B cell (primary cell): ENCODE measurements at regions not wholly inside any gene's neighbourhood (a gene's known extent, or its start where the extent isn't known, plus 50 kb on each side); places are given as distances from the start of the nearest gene placed in this dataset.

ENCODE experiments used
- ATAC-seq: fragments of 200-7000 bp; cut with Tn5 transposase; one replicate; pipeline ENCODE4 v1.10.0; 2021; ENCODE audit warnings: low read depth, mild to moderate bottlenecking, moderate number of reproducible peaks, moderate library complexity
- CTCF ChIA-PET: fragments of 350-600 bp; sonication (Branson Sonifier 250); formaldehyde crosslinking; loops from one replicate; lab custom pipeline; 2021; ENCODE audit warnings: antibody characterized with exemption, inconsistent platforms; lab: Charles Lee
- POLR2A ChIA-PET: fragments of 350-600 bp; sonication (Branson Sonifier 250); formaldehyde crosslinking; loops from one replicate; lab custom pipeline; 2021; ENCODE audit warnings: antibody characterized with exemption; lab: Charles Lee
- DNase-seq: peaks from one replicate; pipeline ENCODE4 v3.0.0; 2013
- H2AFZ ChIP-seq: 2 replicates; pipeline ENCODE4 v1.6.1; 2012; ENCODE audit warnings: mild to moderate bottlenecking, low read depth, low read length; ENCODE audit not compliant: insufficient read depth, poor library complexity, severe bottlenecking
- H3K27ac ChIP-seq, 2 donors: 1 replicate in 1 of 2; 2 replicates in 1 of 2; pipeline ENCODE4 v1.5.1; 2012 to 2013; ENCODE audit warnings: low read length in 2 of 2, mild to moderate bottlenecking in 2 of 2, moderate library complexity in 1 of 2
- H3K27me3 ChIP-seq, 4 experiments: fragments of 200-600 bp in 1 of 4; sonication (generic) in 1 of 4; replicated peaks in 1 of 4; 1 replicate in 2 of 4; 2 replicates in 2 of 4; pipeline versions ENCODE4 v1.6.1 to v1.7.0; 2013 to 2016; ENCODE audit warnings: low read length in 3 of 4, mild to moderate bottlenecking in 2 of 4, mixed read lengths in 1 of 4, moderate library complexity in 1 of 4; ENCODE audit not compliant: insufficient read depth in 4 of 4, control insufficient read depth in 3 of 4; ENCODE audit errors: control extremely low read depth in 1 of 4
- H3K36me3 ChIP-seq, 2 experiments: replicated peaks in 1 of 2; 1 replicate in 1 of 2; 2 replicates in 1 of 2; pipeline versions ENCODE4 v1.6.1 to v1.7.1; 2013; ENCODE audit warnings: low read length in 1 of 2; ENCODE audit not compliant: insufficient read depth in 2 of 2, control insufficient read depth in 1 of 2; ENCODE audit errors: control extremely low read depth in 1 of 2, extremely low read depth in 1 of 2
- H3K4me1 ChIP-seq, 2 donors: fragments of 200-600 bp in 1 of 2; sonication (generic) in 1 of 2; 1 replicate in 1 of 2; 2 replicates in 1 of 2; pipeline versions ENCODE4 v1.5.1 to v1.6.1; 2013 to 2017; ENCODE audit warnings: low read length in 2 of 2; ENCODE audit not compliant: control insufficient read depth in 2 of 2, insufficient read depth in 2 of 2
- H3K4me2 ChIP-seq: replicated peaks from 2 replicates; pipeline ENCODE3; 2012; ENCODE audit warnings: mild to moderate bottlenecking, low read depth, low read length; ENCODE audit not compliant: poor library complexity, severe bottlenecking
- H3K4me3 ChIP-seq, 5 experiments: fragments of 200-600 bp in 1 of 5; sonication (generic) in 1 of 5; 1 replicate in 3 of 5; 2 replicates in 2 of 5; pipeline versions ENCODE4 v1.5.1 to v1.7.0; 2011 to 2016; ENCODE audit warnings: low read length in 4 of 5, mild to moderate bottlenecking in 4 of 5, low read depth in 2 of 5, control low read depth in 1 of 5, moderate library complexity in 1 of 5; ENCODE audit not compliant: insufficient read depth in 1 of 5; ENCODE audit errors: control extremely low read depth in 1 of 5, extremely low read depth in 1 of 5
- H3K79me2 ChIP-seq: fragments of 200-600 bp; sonication (generic); one replicate; pipeline ENCODE4 v1.6.0; 2016; ENCODE audit warnings: low read length; ENCODE audit not compliant: control insufficient read depth, insufficient read depth
- H3K9ac ChIP-seq: fragments of 200-600 bp; sonication (generic); 2 replicates; pipeline ENCODE4 v1.6.1; 2017; ENCODE audit warnings: mild to moderate bottlenecking, low read length, moderate library complexity
- H3K9me3 ChIP-seq, 3 donors: one replicate each; pipeline versions ENCODE4 v1.6.1 to v1.7.1; 2013; ENCODE audit warnings: low read length in 2 of 3; ENCODE audit not compliant: control insufficient read depth in 2 of 3, insufficient read depth in 1 of 3; ENCODE audit errors: control extremely low read depth in 1 of 3
- H4K20me1 ChIP-seq: 2 replicates; pipeline ENCODE4 v1.6.0; 2012; ENCODE audit warnings: mild to moderate bottlenecking, low read length; ENCODE audit not compliant: insufficient read depth, control insufficient read depth, poor library complexity, severe bottlenecking
- H3K27ac Mint-ChIP-seq: one replicate; pipeline ENCODE4 v1.8.0; 2021; ENCODE audit warnings: mixed read lengths
- H3K27me3 Mint-ChIP-seq: one replicate; pipeline ENCODE4 v1.8.0; 2021; ENCODE audit warnings: mixed read lengths
- H3K4me1 Mint-ChIP-seq: one replicate; pipeline ENCODE4 v1.8.0; 2021; ENCODE audit warnings: mixed read lengths
- H3K4me3 Mint-ChIP-seq: one replicate; pipeline ENCODE4 v1.8.0; 2021; ENCODE audit warnings: mixed read lengths
- H3K9me3 Mint-ChIP-seq: one replicate; pipeline ENCODE4 v1.8.0; 2022; ENCODE audit warnings: mixed read lengths; ENCODE audit not compliant: insufficient read depth
- CTCF ChIP-seq: fragments of 200-600 bp; IDR thresholded peaks from one replicate; pipeline ENCODE4 v1.8.0; 2022; ENCODE audit warnings: antibody characterized with exemption, mild to moderate bottlenecking
- EZH2 ChIP-seq: IDR thresholded peaks from 2 replicates; pipeline ENCODE4 v1.6.1; 2012; ENCODE audit warnings: borderline replicate concordance, low read depth, mild to moderate bottlenecking, moderate library complexity, low read length; ENCODE audit not compliant: insufficient read depth, poor library complexity, severe bottlenecking
- WGBS: methylation state at CpG from one replicate; pipeline ENCODE4 v1.1.5; 2013; ENCODE audit warnings: missing lambda C conversion rate; ENCODE audit not compliant: insufficient coverage; 5-methylcytosine and 5-hydroxymethylcytosine counted together
- intact Hi-C: fragments of 100-400 bp; cut with micrococcal nuclease; formaldehyde crosslinking; loops from one replicate; pipeline ENCODE4 v1.10.0; 2022

- Histone ChIP-seq H3K36me3 (no peaks in the 10 kb centered on the region), H3K79me2 (no peaks in the 10 kb centered on the region), H3K4me1 (no peaks in the 10 kb centered on the region), H3K9ac (no peak overlapping the region), H3K9me3 (no peaks in the 10 kb centered on the region), H3K4me2 (no peak overlapping the region), H3K27ac (no peak overlapping the region), H3K27me3 (no peaks in the 10 kb centered on the region), H3K4me3 (no peak overlapping the region), H4K20me1 (no peaks in the 10 kb centered on the region), H2AFZ (no peak overlapping the region)
- ATAC-seq, result no peak
- H3K27ac Mint-ChIP-seq, result no peak overlapping the region
- ChIA-PET POLR2A (no interaction called here), CTCF (no interaction called here)
- no peaks in the 10 kb centered on the region for H3K27me3 Mint-ChIP-seq
- H3K9me3 Mint-ChIP-seq, result peaks cover 3% of the 10 kb centered on the region
- WGBS, result no CpG with 5 or more reads among the region's 1 CpG
- TF ChIP-seq EZH2 (no peak), CTCF (no peak)
- DNase-seq, result no peak
- no peak overlapping the region for H3K4me3 Mint-ChIP-seq
- intact Hi-C loops, result no loop called here
- H3K4me1 Mint-ChIP-seq, result no peaks in the 10 kb centered on the region
Measured at GRCh38 chr4:60432911-60433310, 767.2 kb upstream of the ADGRL3 start.

- Histone ChIP-seq H3K27me3 (no peaks in the 10 kb centered on the region), H3K9ac (no peak overlapping the region), H4K20me1 (no peaks in the 10 kb centered on the region), H2AFZ (no peak overlapping the region), H3K4me2 (no peak overlapping the region), H3K36me3 (no peaks in the 10 kb centered on the region), H3K79me2 (no peaks in the 10 kb centered on the region), H3K27ac (no peak overlapping the region), H3K4me3 (no peak overlapping the region), H3K9me3 (peaks cover 0 to 11% (median 1%) of the 10 kb centered on the region in 3 donors), H3K4me1 (no peaks in the 10 kb centered on the region)
- POLR2A ChIA-PET, result no interaction called here
- H3K27ac Mint-ChIP-seq, result no peak overlapping the region
- TF ChIP-seq CTCF, result no peak
- TF ChIP-seq EZH2, result no peak
- H3K27me3 Mint-ChIP-seq, result no peaks in the 10 kb centered on the region
- CTCF ChIA-PET, result no interaction called here
- H3K9me3 Mint-ChIP-seq, result peaks cover 11% of the 10 kb centered on the region
- no peak for DNase-seq
- H3K4me1 Mint-ChIP-seq, result no peaks in the 10 kb centered on the region
- no peak for ATAC-seq
- intact Hi-C loops, result no loop called here
- H3K4me3 Mint-ChIP-seq, result no peak overlapping the region
Measured at GRCh38 chr4:60443068-60443467, 757.1 kb upstream of the ADGRL3 start.
